T-helper 17 cell (primary cell): ENCODE measurements at regions not wholly inside any gene's neighbourhood (a gene's known extent, or its start where the extent isn't known, plus 50 kb on each side); places are given as distances from the start of the nearest gene placed in this dataset.
"Not testable (repeated sequence)": the region's sequence is repeated elsewhere in the genome, so short reads cannot be mapped to it uniquely, and the experiment has no call there.

Experiments
- ATAC-seq: fragments of 150-1000 bp; cut with Tn5 transposase; 2 replicates; pipeline ENCODE4 v1.10.0; 2021; ENCODE audit warnings: mild to moderate bottlenecking, moderate library complexity
- DNase-seq, 3 donors: peaks; one replicate each; pipeline versions ENCODE4 v3.0.0 to v3.0.0-alpha.2; 2020 to 2021
- H3K9me3 ChIP-seq: one replicate; pipeline ENCODE4 v1.7.0; 2013; ENCODE audit warnings: low read length, mild to moderate bottlenecking; ENCODE audit not compliant: control insufficient read depth, poor library complexity, severe bottlenecking
- H3K27ac Mint-ChIP-seq: one replicate; pipeline ENCODE4 v1.8.0; 2022; ENCODE audit warnings: mild to moderate bottlenecking, moderate library complexity, mixed read lengths
- H3K27me3 Mint-ChIP-seq: one replicate; pipeline ENCODE4 v1.8.0; 2022; ENCODE audit warnings: mixed read lengths
- H3K36me3 Mint-ChIP-seq: one replicate; pipeline ENCODE4 v1.8.0; 2022; ENCODE audit warnings: low read depth, mixed read lengths
- H3K4me1 Mint-ChIP-seq: one replicate; pipeline ENCODE4 v1.8.0; 2022; ENCODE audit warnings: mild to moderate bottlenecking, mixed read lengths
- H3K4me3 Mint-ChIP-seq: one replicate; pipeline ENCODE4 v1.8.0; 2022; ENCODE audit warnings: mild to moderate bottlenecking, moderate library complexity, mixed read lengths

GRCh38 chr11:45754741-45755140, 50.2 kb upstream of the SLC35C1 start:
- DNase-seq (no peak), ATAC-seq (no peak)
- Mint-ChIP-seq H3K27ac (no peak overlapping the region), H3K4me3 (no peak overlapping the region), H3K36me3 (no peaks in the 10 kb centered on the region), H3K27me3 (peaks cover 66% of the 10 kb centered on the region), H3K4me1 (peaks cover 5% of the 10 kb centered on the region)
- H3K9me3 ChIP-seq: no peaks in the 10 kb centered on the region

- no peak for DNase-seq
- H3K4me1 Mint-ChIP-seq: peaks cover 5% of the 10 kb centered on the region
- no peak for ATAC-seq
- H3K9me3 ChIP-seq: no peaks in the 10 kb centered on the region
- H3K36me3 Mint-ChIP-seq: no peaks in the 10 kb centered on the region
- H3K4me3 Mint-ChIP-seq: no peak overlapping the region
- H3K27me3 Mint-ChIP-seq: peaks cover 71% of the 10 kb centered on the region
- no peak overlapping the region for H3K27ac Mint-ChIP-seq
Measured at GRCh38 chr11:45754261-45754709, 50.7 kb upstream of the SLC35C1 start.

- Mint-ChIP-seq H3K36me3 (no peaks in the 10 kb centered on the region), H3K27me3 (peaks cover 65% of the 10 kb centered on the region), H3K27ac (no peak overlapping the region), H3K4me1 (peaks cover 6% of the 10 kb centered on the region), H3K4me3 (no peak overlapping the region)
- H3K9me3 ChIP-seq: no peaks in the 10 kb centered on the region
- no peak for ATAC-seq
- DNase-seq: no peak
Measured at GRCh38 chr11:45752106-45752505, 52.8 kb upstream of the SLC35C1 start.

- peaks cover 61% of the 10 kb centered on the region for H3K27me3 Mint-ChIP-seq
- H3K36me3 Mint-ChIP-seq: no peaks in the 10 kb centered on the region
- peaks cover 9% of the 10 kb centered on the region for H3K4me1 Mint-ChIP-seq
- H3K9me3 ChIP-seq: no peaks in the 10 kb centered on the region
- no peak overlapping the region for H3K27ac Mint-ChIP-seq
- DNase-seq (no peak), ATAC-seq (no peak)
- no peak overlapping the region for H3K4me3 Mint-ChIP-seq
Measured at GRCh38 chr11:45751430-45751829, 53.5 kb upstream of the SLC35C1 start.

GRCh38 chr11:45750439-45750838, 54.5 kb upstream of the SLC35C1 start:
- no peak for DNase-seq
- no peaks in the 10 kb centered on the region for H3K36me3 Mint-ChIP-seq
- peaks cover 55% of the 10 kb centered on the region for H3K27me3 Mint-ChIP-seq
- H3K27ac Mint-ChIP-seq: no peak overlapping the region
- no peaks in the 10 kb centered on the region for H3K9me3 ChIP-seq
- peaks cover 9% of the 10 kb centered on the region for H3K4me1 Mint-ChIP-seq
- no peak for ATAC-seq
- no peak overlapping the region for H3K4me3 Mint-ChIP-seq

- H3K27ac Mint-ChIP-seq: no peak overlapping the region
- H3K4me1 Mint-ChIP-seq: peaks cover 9% of the 10 kb centered on the region
- DNase-seq (no peak), ATAC-seq (no peak)
- no peaks in the 10 kb centered on the region for H3K9me3 ChIP-seq
- no peak overlapping the region for H3K4me3 Mint-ChIP-seq
- H3K27me3 Mint-ChIP-seq: peaks cover 46% of the 10 kb centered on the region
- H3K36me3 Mint-ChIP-seq: no peaks in the 10 kb centered on the region
Measured at GRCh38 chr11:45748801-45749200, 56.1 kb upstream of the SLC35C1 start.

GRCh38 chr11:45745065-45745811, 59.7 kb upstream of the SLC35C1 start:
- H3K27me3 Mint-ChIP-seq: peaks cover 22% of the 10 kb centered on the region
- no peak for DNase-seq

GRCh38 chr11:45743556-45744468, 61.1 kb upstream of the SLC35C1 start:
- no peaks in the 10 kb centered on the region for H3K36me3 Mint-ChIP-seq
- peaks cover 11% of the 10 kb centered on the region for H3K27me3 Mint-ChIP-seq
- H3K4me3 Mint-ChIP-seq: no peak overlapping the region
- H3K4me1 Mint-ChIP-seq: peaks cover 4% of the 10 kb centered on the region
- H3K27ac Mint-ChIP-seq: no peak overlapping the region
- DNase-seq (no peak), ATAC-seq (no peak)
- H3K9me3 ChIP-seq: no peaks in the 10 kb centered on the region

More at GRCh38 chr11:45745065-45745811, 59.7 kb upstream of the SLC35C1 start:
- H3K4me1 Mint-ChIP-seq: peaks cover 5% of the 10 kb centered on the region
- no peak for ATAC-seq
- no peak overlapping the region for H3K27ac Mint-ChIP-seq
- H3K36me3 Mint-ChIP-seq: no peaks in the 10 kb centered on the region
- no peaks in the 10 kb centered on the region for H3K9me3 ChIP-seq
- H3K4me3 Mint-ChIP-seq: no peak overlapping the region

- Mint-ChIP-seq H3K4me1 (no peaks in the 10 kb centered on the region), H3K27ac (no peak overlapping the region), H3K27me3 (peaks cover 16% of the 10 kb centered on the region), H3K4me3 (no peak overlapping the region), H3K36me3 (no peaks in the 10 kb centered on the region)
- no peaks in the 10 kb centered on the region for H3K9me3 ChIP-seq
- DNase-seq (no peak), ATAC-seq (no peak)
Measured at GRCh38 chr11:45741582-45741981, 63.4 kb upstream of the SLC35C1 start.

GRCh38 chr11:45741032-45741431, 63.9 kb upstream of the SLC35C1 start:
- no peak overlapping the region for H3K27ac Mint-ChIP-seq

GRCh38 chr11:45739866-45740265, 65.1 kb upstream of the SLC35C1 start:
- DNase-seq (no peak), ATAC-seq (no peak)
- Mint-ChIP-seq H3K4me1 (no peaks in the 10 kb centered on the region), H3K4me3 (no peak overlapping the region), H3K27me3 (peaks cover 22% of the 10 kb centered on the region), H3K27ac (no peak overlapping the region), H3K36me3 (no peaks in the 10 kb centered on the region)
- no peaks in the 10 kb centered on the region for H3K9me3 ChIP-seq

More at GRCh38 chr11:45741032-45741431, 63.9 kb upstream of the SLC35C1 start:
- H3K36me3 Mint-ChIP-seq: no peaks in the 10 kb centered on the region
- no peaks in the 10 kb centered on the region for H3K9me3 ChIP-seq
- H3K4me1 Mint-ChIP-seq: no peaks in the 10 kb centered on the region
- peaks cover 22% of the 10 kb centered on the region for H3K27me3 Mint-ChIP-seq
- H3K4me3 Mint-ChIP-seq: no peak overlapping the region
- DNase-seq (no peak), ATAC-seq (no peak)

- ATAC-seq, H3K4me1 Mint-ChIP-seq, H3K27ac Mint-ChIP-seq, H3K36me3 Mint-ChIP-seq, H3K9me3 ChIP-seq, DNase-seq, H3K4me3 Mint-ChIP-seq: not testable (repeated sequence)
- peaks cover 23% of the 10 kb centered on the region for H3K27me3 Mint-ChIP-seq
Measured at GRCh38 chr11:45739071-45739470, 65.9 kb upstream of the SLC35C1 start.

- H3K27ac Mint-ChIP-seq, H3K4me1 Mint-ChIP-seq, H3K36me3 Mint-ChIP-seq, ATAC-seq, DNase-seq, H3K9me3 ChIP-seq, H3K4me3 Mint-ChIP-seq: not testable (repeated sequence)
- H3K27me3 Mint-ChIP-seq: peaks cover 27% of the 10 kb centered on the region
Measured at GRCh38 chr11:45738194-45738593, 66.8 kb upstream of the SLC35C1 start.
